Activated naive CD4-positive, alpha-beta T cell treated with anti-CD3 and anti-CD28 coated beads, Interleukin-2, amount 10 ng/mL, durations not matched to agents 7 days and 5 days (primary cell): ENCODE measurements at regions not wholly inside any gene's neighbourhood (a gene's known extent, or its start where the extent isn't known, plus 50 kb on each side); places are given as distances from the start of the nearest gene placed in this dataset.
A peak's percentile ranks its signal among the peaks of the same experiment; 100 is the strongest.

ENCODE experiments used
- CTCF ChIA-PET: fragments of 350-600 bp; sonication (Branson Sonifier 250); formaldehyde crosslinking; loops from one replicate; lab custom pipeline; 2021; ENCODE audit warnings: antibody characterized with exemption; lab: Charles Lee
- DNase-seq: peaks from one replicate; pipeline ENCODE4 v3.0.0-alpha.2; 2020
- H3K27ac Mint-ChIP-seq: one replicate; pipeline ENCODE4 v1.8.0; 2021; ENCODE audit warnings: mild to moderate bottlenecking, moderate library complexity, mixed read lengths
- H3K27me3 Mint-ChIP-seq: one replicate; pipeline ENCODE4 v1.8.0; 2021; ENCODE audit warnings: mild to moderate bottlenecking, mixed read lengths
- H3K36me3 Mint-ChIP-seq: one replicate; pipeline ENCODE4 v1.8.0; 2021; ENCODE audit warnings: mixed read lengths
- H3K4me1 Mint-ChIP-seq: one replicate; pipeline ENCODE4 v1.8.0; 2021; ENCODE audit warnings: mixed read lengths
- H3K4me3 Mint-ChIP-seq: one replicate; pipeline ENCODE4 v1.8.0; 2021; ENCODE audit warnings: mild to moderate bottlenecking, moderate library complexity, mixed read lengths
- H3K9me3 Mint-ChIP-seq: one replicate; pipeline ENCODE4 v1.8.0; 2021; ENCODE audit warnings: mixed read lengths

- H3K36me3 Mint-ChIP-seq = no peaks in the 10 kb centered on the region
- CTCF ChIA-PET = no interaction called here
- no peak overlapping the region for H3K27ac Mint-ChIP-seq
- H3K9me3 Mint-ChIP-seq = peaks cover 2% of the 10 kb centered on the region
- H3K27me3 Mint-ChIP-seq = peaks cover 3% of the 10 kb centered on the region
- no peaks in the 10 kb centered on the region for H3K4me1 Mint-ChIP-seq
- no peak for DNase-seq
- H3K4me3 Mint-ChIP-seq = no peak overlapping the region
Measured at GRCh38 chr5:8408258-8408657, 539.3 kb downstream of the MTRR start.

GRCh38 chr5:8410618-8411017 is 541.7 kb downstream of the MTRR start:
- H3K9me3 Mint-ChIP-seq = peaks cover 2% of the 10 kb centered on the region
- no peaks in the 10 kb centered on the region for H3K36me3 Mint-ChIP-seq
- no peak overlapping the region for H3K4me3 Mint-ChIP-seq
- CTCF ChIA-PET = no interaction called here
- H3K27ac Mint-ChIP-seq = no peak overlapping the region
- H3K27me3 Mint-ChIP-seq = peaks cover 3% of the 10 kb centered on the region
- H3K4me1 Mint-ChIP-seq = no peaks in the 10 kb centered on the region
- DNase-seq = no peak

DNA sequence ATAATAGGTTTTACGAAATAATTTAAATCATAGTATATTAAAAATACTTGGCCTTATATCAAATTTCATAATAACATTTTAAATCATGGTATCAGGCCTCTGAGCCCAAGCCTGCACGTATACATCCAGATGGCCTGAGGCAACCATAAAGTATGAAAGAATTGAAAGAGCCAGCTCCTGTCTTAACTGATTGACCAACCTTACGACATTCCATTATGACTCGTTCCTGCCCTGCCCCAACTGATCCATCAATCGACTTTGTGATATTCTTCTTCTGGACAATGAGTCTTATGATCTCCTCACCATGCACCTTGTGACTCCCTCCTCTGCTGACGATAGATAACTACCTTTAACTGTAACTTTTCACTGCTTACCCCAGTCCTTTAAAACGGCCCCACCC is 545.0 kb downstream of the MTRR start:
- peaks cover 3% of the 10 kb centered on the region for H3K27me3 Mint-ChIP-seq
- no peak overlapping the region for H3K27ac Mint-ChIP-seq
- H3K9me3 Mint-ChIP-seq = peaks cover 4% of the 10 kb centered on the region
- H3K4me1 Mint-ChIP-seq = no peaks in the 10 kb centered on the region
- H3K36me3 Mint-ChIP-seq = no peaks in the 10 kb centered on the region
- CTCF ChIA-PET = no interaction called here
- no peak for DNase-seq
- no peak overlapping the region for H3K4me3 Mint-ChIP-seq

GRCh38 chr5:8417316-8418048 is 548.5 kb downstream of the MTRR start:
- no peaks in the 10 kb centered on the region for H3K4me1 Mint-ChIP-seq
- H3K36me3 Mint-ChIP-seq = no peaks in the 10 kb centered on the region
- no peaks in the 10 kb centered on the region for H3K27me3 Mint-ChIP-seq
- H3K9me3 Mint-ChIP-seq = peaks cover 4% of the 10 kb centered on the region
- no peak for DNase-seq
- no peak overlapping the region for H3K27ac Mint-ChIP-seq
- CTCF ChIA-PET = no interaction called here
- H3K4me3 Mint-ChIP-seq = no peak overlapping the region

DNA sequence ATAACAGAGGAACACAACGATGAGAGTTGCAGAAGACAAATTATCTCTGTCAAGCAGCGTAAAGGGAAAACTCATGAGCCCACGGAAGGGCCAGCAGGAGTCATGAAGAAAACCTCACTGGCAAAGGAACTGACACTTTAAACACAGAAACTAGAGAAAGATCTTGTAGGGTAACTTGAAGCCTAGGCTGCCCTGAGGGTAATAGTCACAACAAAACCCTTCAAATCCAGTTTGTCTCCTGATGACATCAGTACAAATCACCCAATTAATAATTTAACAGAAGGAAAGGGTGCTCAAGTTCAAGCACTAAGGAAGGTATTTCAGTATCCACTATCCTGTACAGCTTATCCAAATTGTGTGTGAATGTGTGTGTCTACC is 549.1 kb downstream of the MTRR start:
- no peak for DNase-seq
- H3K4me1 Mint-ChIP-seq = no peaks in the 10 kb centered on the region
- H3K4me3 Mint-ChIP-seq = no peak overlapping the region
- no peak overlapping the region for H3K27ac Mint-ChIP-seq
- peaks cover 4% of the 10 kb centered on the region for H3K9me3 Mint-ChIP-seq
- CTCF ChIA-PET = no interaction called here
- H3K27me3 Mint-ChIP-seq = no peaks in the 10 kb centered on the region
- H3K36me3 Mint-ChIP-seq = no peaks in the 10 kb centered on the region

- Mint-ChIP-seq H3K9me3 (peaks cover 6% of the 10 kb centered on the region), H3K27ac (no peak overlapping the region), H3K4me1 (no peaks in the 10 kb centered on the region), H3K36me3 (no peaks in the 10 kb centered on the region), H3K27me3 (no peaks in the 10 kb centered on the region), H3K4me3 (no peak overlapping the region)
- no peak for DNase-seq
- CTCF ChIA-PET = no interaction called here
Measured at GRCh38 chr5:8429778-8430758, 561.1 kb downstream of the MTRR start.

- no peak overlapping the region for H3K27ac Mint-ChIP-seq
- H3K4me1 Mint-ChIP-seq = no peaks in the 10 kb centered on the region
- H3K9me3 Mint-ChIP-seq = no peaks in the 10 kb centered on the region
- DNase-seq = no peak
- no peak overlapping the region for H3K4me3 Mint-ChIP-seq
- H3K27me3 Mint-ChIP-seq = no peaks in the 10 kb centered on the region
- CTCF ChIA-PET = no interaction called here
- H3K36me3 Mint-ChIP-seq = no peaks in the 10 kb centered on the region
Measured at GRCh38 chr5:8434501-8434900, 565.6 kb downstream of the MTRR start.

- Mint-ChIP-seq H3K4me3 (no peak overlapping the region), H3K36me3 (no peaks in the 10 kb centered on the region), H3K9me3 (no peaks in the 10 kb centered on the region), H3K27ac (no peak overlapping the region), H3K27me3 (no peaks in the 10 kb centered on the region), H3K4me1 (no peaks in the 10 kb centered on the region)
- no peak for DNase-seq
- CTCF ChIA-PET = no interaction called here
Measured at GRCh38 chr5:8436924-8437323, 568.0 kb downstream of the MTRR start.

DNA sequence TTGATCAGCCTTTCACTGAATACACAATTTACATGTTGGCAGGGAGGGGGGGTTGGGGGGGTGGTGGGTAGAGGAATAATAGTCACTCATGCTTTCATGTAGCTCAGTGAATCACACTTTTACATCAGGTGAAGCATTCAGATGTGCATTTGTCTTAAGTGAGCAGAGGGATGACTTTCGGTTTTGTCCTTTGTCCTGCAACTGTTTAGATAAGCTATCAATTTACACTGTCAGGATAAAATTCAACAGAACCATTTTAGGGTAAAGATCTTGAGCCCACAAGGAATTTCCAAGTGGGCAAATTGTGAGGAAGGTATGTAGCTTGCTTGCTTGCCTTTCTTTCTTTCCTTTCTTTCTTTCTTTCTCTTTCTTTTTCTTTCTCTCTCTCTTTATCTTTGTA is 576.2 kb downstream of the MTRR start:
- Mint-ChIP-seq H3K27ac (no peak overlapping the region), H3K36me3 (no peaks in the 10 kb centered on the region), H3K4me3 (no peak overlapping the region), H3K27me3 (no peaks in the 10 kb centered on the region), H3K9me3 (peaks cover 3% of the 10 kb centered on the region), H3K4me1 (no peaks in the 10 kb centered on the region)
- DNase-seq = no peak
- CTCF ChIA-PET = no interaction called here

DNA sequence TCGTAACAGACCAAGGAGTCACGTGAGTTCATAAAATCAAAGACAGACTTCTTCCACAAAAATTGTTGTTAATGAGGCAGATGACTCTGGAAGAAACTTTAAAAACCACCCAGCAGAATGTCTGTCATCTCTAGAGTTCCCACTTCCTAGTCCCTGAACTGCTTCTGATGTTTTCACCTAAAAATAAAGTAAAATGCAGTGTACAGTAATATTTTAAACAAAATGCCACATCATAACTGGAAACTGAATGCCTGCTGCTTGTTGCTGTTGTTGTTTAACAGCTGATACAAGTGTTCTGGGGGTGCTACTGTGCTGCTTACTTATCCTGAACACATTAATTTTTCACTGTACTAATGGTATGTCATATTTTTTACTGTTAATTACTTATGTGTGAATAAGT is 577.2 kb downstream of the MTRR start:
- CTCF ChIA-PET = no interaction called here
- no peak for DNase-seq
- no peak overlapping the region for H3K27ac Mint-ChIP-seq
- no peaks in the 10 kb centered on the region for H3K4me1 Mint-ChIP-seq
- no peaks in the 10 kb centered on the region for H3K36me3 Mint-ChIP-seq
- H3K27me3 Mint-ChIP-seq = no peaks in the 10 kb centered on the region
- H3K4me3 Mint-ChIP-seq = no peak overlapping the region
- H3K9me3 Mint-ChIP-seq = peaks cover 3% of the 10 kb centered on the region

DNA sequence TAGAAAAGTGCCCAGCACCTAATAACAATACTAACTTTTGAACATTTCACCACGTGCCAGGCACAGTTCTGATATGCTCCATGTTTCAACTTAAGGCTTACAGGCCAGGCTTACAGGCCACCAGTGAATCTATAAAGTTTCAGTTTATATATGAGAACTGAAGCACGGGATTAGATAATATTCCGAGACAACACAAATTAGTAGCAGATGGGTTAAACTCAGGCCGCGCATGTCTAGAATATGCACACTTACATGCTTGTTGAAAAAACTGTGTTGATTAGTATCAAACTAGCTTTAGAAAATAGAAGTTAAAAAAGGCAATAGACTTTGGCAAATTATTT is 587.9 kb downstream of the MTRR start:
- DNase-seq = no peak
- Mint-ChIP-seq H3K4me1 (peaks cover 5% of the 10 kb centered on the region), H3K9me3 (no peaks in the 10 kb centered on the region), H3K27me3 (no peaks in the 10 kb centered on the region), H3K36me3 (no peaks in the 10 kb centered on the region), H3K27ac (peak overlapping the region; percentile 47), H3K4me3 (peak overlapping the region; percentile 76)
- CTCF ChIA-PET = no interaction called here

- CTCF ChIA-PET = no interaction called here
- H3K27ac Mint-ChIP-seq = peak overlapping the region; percentile 47
- no peaks in the 10 kb centered on the region for H3K9me3 Mint-ChIP-seq
- H3K4me1 Mint-ChIP-seq = peaks cover 5% of the 10 kb centered on the region
- H3K27me3 Mint-ChIP-seq = no peaks in the 10 kb centered on the region
- no peaks in the 10 kb centered on the region for H3K36me3 Mint-ChIP-seq
- peak overlapping the region; percentile 76 for H3K4me3 Mint-ChIP-seq
- DNase-seq = peak; percentile 85
Measured at GRCh38 chr5:8457187-8458037, 588.5 kb downstream of the MTRR start.

DNA sequence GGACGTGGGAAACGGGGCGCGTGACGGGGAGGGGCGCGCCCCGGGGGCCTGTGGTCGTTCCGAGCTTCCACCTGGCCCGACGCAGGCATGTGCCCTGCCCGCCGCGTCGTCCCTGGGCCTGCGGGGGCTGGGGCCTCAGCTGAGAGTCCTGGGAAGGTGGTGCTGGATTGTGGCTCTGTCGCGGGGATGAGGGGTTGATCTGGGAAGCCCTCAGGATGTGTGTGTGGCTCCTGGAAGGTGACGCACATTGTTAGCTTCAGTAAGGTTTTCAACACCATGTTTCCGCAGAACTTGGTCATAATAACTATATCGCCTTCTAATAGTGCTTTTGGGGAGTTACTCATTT is 589.1 kb downstream of the MTRR start:
- Mint-ChIP-seq H3K4me1 (peaks cover 5% of the 10 kb centered on the region), H3K9me3 (no peaks in the 10 kb centered on the region), H3K4me3 (peak overlapping the region; percentile 76), H3K27me3 (no peaks in the 10 kb centered on the region), H3K36me3 (no peaks in the 10 kb centered on the region), H3K27ac (peak overlapping the region; percentile 73)
- DNase-seq = no peak
- CTCF ChIA-PET = no interaction called here

DNA sequence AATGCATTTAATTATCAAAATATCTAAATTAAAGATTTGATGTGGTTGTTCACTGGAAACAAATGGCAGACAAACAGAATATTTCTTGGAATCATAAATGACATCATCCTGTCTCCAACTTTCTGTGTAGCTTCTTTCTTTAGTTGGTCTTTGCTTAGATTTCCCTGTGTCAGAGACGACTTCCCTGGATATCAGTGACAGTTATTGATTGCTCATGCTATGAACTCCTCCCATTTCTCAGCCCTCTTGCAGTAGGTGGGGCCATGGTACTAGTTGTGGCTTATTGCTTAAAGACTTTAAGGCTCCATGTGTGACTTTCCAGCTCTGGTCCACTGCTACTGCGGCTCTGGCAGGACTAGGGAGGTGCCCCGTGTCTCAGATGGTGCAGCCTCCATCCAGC is 592.6 kb downstream of the MTRR start:
- Mint-ChIP-seq H3K9me3 (no peaks in the 10 kb centered on the region), H3K36me3 (no peaks in the 10 kb centered on the region), H3K4me1 (peaks cover 4% of the 10 kb centered on the region), H3K27ac (no peak overlapping the region), H3K27me3 (no peaks in the 10 kb centered on the region), H3K4me3 (no peak overlapping the region)
- no peak for DNase-seq
- CTCF ChIA-PET = no interaction called here
